HG03558 (cell line): ENCODE measurements at regions not wholly inside any gene's neighbourhood (a gene's known extent, or its start where the extent isn't known, plus 50 kb on each side); places are given as distances from the start of the nearest gene placed in this dataset.
"Not testable (repeated sequence)": the region's sequence is repeated elsewhere in the genome, so short reads cannot be mapped to it uniquely, and the experiment has no call there.

ENCODE experiments used
- ATAC-seq: cut with Tn5 transposase; IDR thresholded peaks from one replicate; pipeline ENCODE4 v1.9.1; 2021; ENCODE audit warnings: moderate number of reproducible peaks; ENCODE audit not compliant: unreplicated experiment; ENCODE audit errors: extremely low read depth

- no peak for ATAC-seq
These were observed 235.8 kb downstream of the EPHA7 start for GRCh38 chr6:93183531-93183972.

- ATAC-seq: no peak
These were observed 236.3 kb downstream of the EPHA7 start for GRCh38 chr6:93182938-93183479.

- ATAC-seq: no peak
These were observed 241.4 kb downstream of the EPHA7 start for GRCh38 chr6:93177918-93178317.

GRCh38 chr6:93177438-93177837 is 241.9 kb downstream of the EPHA7 start:
- no peak for ATAC-seq

GRCh38 chr6:93176070-93176469 is 243.3 kb downstream of the EPHA7 start:
- ATAC-seq: peak; percentile 81

- not testable (repeated sequence) for ATAC-seq
These were observed 245.8 kb downstream of the EPHA7 start for GRCh38 chr6:93173573-93173972.

- ATAC-seq: no peak
These were observed 253.4 kb downstream of the EPHA7 start for GRCh38 chr6:93165850-93166430.

- no peak for ATAC-seq
These were observed 254.6 kb downstream of the EPHA7 start for GRCh38 chr6:93164781-93165180.

- ATAC-seq: no peak
These were observed 256.2 kb downstream of the EPHA7 start for GRCh38 chr6:93163146-93163545.

- ATAC-seq: peak; percentile 75
These were observed 279.8 kb downstream of the EPHA7 start for GRCh38 chr6:93139408-93140081.

GRCh38 chr6:93136111-93136510 is 283.2 kb downstream of the EPHA7 start:
- no peak for ATAC-seq

- ATAC-seq: no peak
These were observed 295.2 kb downstream of the EPHA7 start for GRCh38 chr6:93124006-93124632.

- ATAC-seq: no peak
These were observed 295.8 kb downstream of the EPHA7 start for GRCh38 chr6:93123585-93123984.

GRCh38 chr6:93120154-93120742 is 299.1 kb downstream of the EPHA7 start:
- ATAC-seq: no peak

- no peak for ATAC-seq
These were observed 313.5 kb downstream of the EPHA7 start for GRCh38 chr6:93105907-93106306.

- ATAC-seq: no peak
These were observed 314.3 kb downstream of the EPHA7 start for GRCh38 chr6:93105017-93105416.

- ATAC-seq: no peak
These were observed 315.1 kb downstream of the EPHA7 start for GRCh38 chr6:93104195-93104817.

GRCh38 chr6:93088621-93089501 is 330.5 kb downstream of the EPHA7 start:
- ATAC-seq: no peak

- ATAC-seq: no peak
These were observed 331.8 kb downstream of the EPHA7 start for GRCh38 chr6:93087606-93088005.

- no peak for ATAC-seq
These were observed 333.0 kb downstream of the EPHA7 start for GRCh38 chr6:93086351-93086750.
